ENCODE measurements at regions not wholly inside any gene's neighbourhood (a gene's known extent, or its start where the extent isn't known, plus 50 kb on each side); places are given as distances from the start of the nearest gene placed in this dataset.
A peak's percentile ranks its signal among the peaks of the same experiment; 100 is the strongest.

GRCh38 chr2:158024288-158024898 is 77.3 kb upstream of the UPP2 start:
- peak; percentile 62 for TF ChIP-seq CTCF (IDR thresholded peaks at IDR 0.05; ENCODE audit: extremely low read depth, missing control alignments)
- DNase-seq (ENCODE audit: low spot score), result peak; percentile 39

- no peak for DNase-seq (ENCODE audit: low spot score)
- no peak for TF ChIP-seq CTCF (IDR thresholded peaks at IDR 0.05; ENCODE audit: extremely low read depth, missing control alignments)
These were observed 78.8 kb upstream of the UPP2 start for GRCh38 chr2:158022888-158023287.

- no peak for TF ChIP-seq CTCF (IDR thresholded peaks at IDR 0.05; ENCODE audit: extremely low read depth, missing control alignments)
- no peak for DNase-seq (ENCODE audit: low spot score)
These were observed 80.5 kb upstream of the UPP2 start for GRCh38 chr2:158021226-158021625.

- no peak for DNase-seq (ENCODE audit: low spot score)
- no peak for TF ChIP-seq CTCF (IDR thresholded peaks at IDR 0.05; ENCODE audit: extremely low read depth, missing control alignments)
These were observed 86.1 kb upstream of the UPP2 start for GRCh38 chr2:158015428-158016076.

DNA sequence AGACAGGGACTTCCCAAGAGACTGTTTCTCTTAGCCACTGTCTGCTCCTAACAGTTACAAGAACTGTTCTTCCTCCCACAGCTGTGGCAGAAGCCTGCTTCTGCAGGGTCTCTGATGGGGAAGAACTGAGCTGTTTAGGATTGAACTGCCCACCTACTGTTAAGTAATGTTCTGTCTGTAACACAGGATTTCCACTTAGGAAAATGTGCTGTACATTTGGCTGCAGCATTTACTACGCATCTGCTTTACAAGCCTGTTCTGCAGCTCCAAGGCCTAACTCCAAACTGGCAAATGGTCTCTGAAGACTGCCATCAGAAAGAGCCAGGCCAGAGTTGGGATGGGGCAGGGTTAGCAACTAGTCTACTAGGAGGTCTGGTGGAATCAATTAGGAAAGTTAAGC is 87.8 kb upstream of the UPP2 start:
- no peak for DNase-seq (ENCODE audit: low spot score)
- TF ChIP-seq CTCF (IDR thresholded peaks at IDR 0.05; ENCODE audit: extremely low read depth, missing control alignments), result no peak

DNA sequence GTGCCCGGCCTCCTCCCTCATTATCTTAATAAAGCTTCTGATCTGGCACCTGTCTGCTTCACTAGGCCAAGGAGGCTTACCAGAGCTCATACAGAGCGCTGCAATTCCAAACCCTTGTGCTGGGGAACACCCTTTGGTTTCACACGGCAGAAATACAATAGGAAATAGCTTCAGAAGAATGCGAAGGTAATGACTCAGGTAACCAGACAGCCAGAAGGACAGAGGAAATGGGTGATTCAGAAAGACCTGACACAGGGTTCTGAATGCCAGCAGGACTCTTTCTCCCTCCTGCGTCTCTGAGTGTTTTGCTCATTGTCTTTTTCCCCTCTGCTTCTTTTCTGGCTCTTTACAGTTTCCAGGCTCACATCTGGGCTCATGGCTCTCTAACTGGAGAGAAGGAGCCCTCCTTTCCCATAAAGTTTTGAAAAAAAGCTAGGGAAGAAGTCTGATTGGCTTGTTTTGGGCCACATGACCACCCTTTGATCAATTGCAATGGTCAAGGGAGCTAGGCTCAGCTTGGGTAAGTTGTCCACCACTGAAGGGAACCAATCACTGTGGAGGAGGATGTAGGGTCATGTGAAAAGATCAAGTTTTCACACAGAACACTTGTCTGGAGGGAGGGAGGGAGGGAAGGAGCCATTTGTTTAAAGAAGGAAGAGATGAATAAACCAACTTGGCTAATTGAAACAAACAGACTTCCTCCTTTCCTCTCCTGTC is 90.5 kb upstream of the UPP2 start:
- no peak for DNase-seq (ENCODE audit: low spot score)
- TF ChIP-seq CTCF (IDR thresholded peaks at IDR 0.05; ENCODE audit: extremely low read depth, missing control alignments), result no peak

- TF ChIP-seq CTCF (IDR thresholded peaks at IDR 0.05; ENCODE audit: extremely low read depth, missing control alignments), result no peak
- no peak for DNase-seq (ENCODE audit: low spot score)
These were observed 92.3 kb upstream of the UPP2 start for GRCh38 chr2:158009399-158009798.
